ENCODE measurements at regions not wholly inside any gene's neighbourhood (a gene's known extent, or its start where the extent isn't known, plus 50 kb on each side); places are given as distances from the start of the nearest gene placed in this dataset.

DNA sequence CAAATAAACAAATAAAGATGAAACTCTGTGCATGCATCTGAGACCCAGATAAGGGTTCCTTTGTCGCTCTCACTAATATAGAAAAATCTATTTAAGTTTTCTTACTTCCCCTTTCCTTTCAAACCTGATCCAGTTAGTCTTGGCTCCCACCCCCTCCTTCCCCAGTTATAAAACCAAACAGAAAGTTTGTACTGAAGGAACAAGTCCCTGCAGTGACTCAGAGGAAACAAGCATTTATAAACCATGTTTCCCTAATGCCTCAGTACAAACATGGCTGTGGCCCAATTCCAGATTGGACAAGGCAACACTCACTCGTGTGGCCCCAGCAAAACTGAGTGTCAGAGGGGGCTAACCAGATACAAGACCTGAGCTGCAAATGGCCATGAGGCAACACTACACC is 65.5 kb upstream of the ARHGAP20 start:
- no peak for TF ChIP-seq JUND (IDR thresholded peaks at IDR 0.05; ENCODE audit: low read depth)
- DNase-seq (ENCODE audit: low read depth in 1 of 2, low spot score in 1 of 2) = peak in 1 of 2 experiments; percentile 48
- in situ Hi-C loops (cut with HindIII; ENCODE audit: low pct_unique_long_range_greater_than_20kb, low sequenced_read_pairs) = no loop called here

DNA sequence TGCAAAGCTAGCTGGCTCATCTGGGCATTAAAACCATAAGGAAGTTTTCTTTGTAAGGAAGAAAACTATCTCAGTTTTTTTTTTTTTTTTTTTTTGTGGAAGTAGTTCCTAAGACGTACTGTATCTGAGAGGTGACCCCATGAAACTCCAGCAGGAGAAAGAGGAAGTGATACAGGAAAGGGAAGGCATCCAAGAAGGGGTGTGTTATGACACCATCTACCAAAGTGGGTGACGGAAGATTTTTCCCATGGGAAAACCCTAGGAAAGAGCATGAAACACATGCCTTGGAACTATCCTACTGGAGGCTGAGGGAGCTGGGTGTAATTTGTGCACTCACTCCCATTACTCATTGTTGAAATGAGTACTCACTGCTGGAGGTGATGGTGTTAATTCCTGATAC is 63.8 kb upstream of the ARHGAP20 start:
- no peak for TF ChIP-seq JUND (IDR thresholded peaks at IDR 0.05; ENCODE audit: low read depth)
- in situ Hi-C loops (cut with HindIII; ENCODE audit: low pct_unique_long_range_greater_than_20kb, low sequenced_read_pairs) = no loop called here
- DNase-seq (ENCODE audit: low read depth in 1 of 2, low spot score in 1 of 2) = no peak

DNA sequence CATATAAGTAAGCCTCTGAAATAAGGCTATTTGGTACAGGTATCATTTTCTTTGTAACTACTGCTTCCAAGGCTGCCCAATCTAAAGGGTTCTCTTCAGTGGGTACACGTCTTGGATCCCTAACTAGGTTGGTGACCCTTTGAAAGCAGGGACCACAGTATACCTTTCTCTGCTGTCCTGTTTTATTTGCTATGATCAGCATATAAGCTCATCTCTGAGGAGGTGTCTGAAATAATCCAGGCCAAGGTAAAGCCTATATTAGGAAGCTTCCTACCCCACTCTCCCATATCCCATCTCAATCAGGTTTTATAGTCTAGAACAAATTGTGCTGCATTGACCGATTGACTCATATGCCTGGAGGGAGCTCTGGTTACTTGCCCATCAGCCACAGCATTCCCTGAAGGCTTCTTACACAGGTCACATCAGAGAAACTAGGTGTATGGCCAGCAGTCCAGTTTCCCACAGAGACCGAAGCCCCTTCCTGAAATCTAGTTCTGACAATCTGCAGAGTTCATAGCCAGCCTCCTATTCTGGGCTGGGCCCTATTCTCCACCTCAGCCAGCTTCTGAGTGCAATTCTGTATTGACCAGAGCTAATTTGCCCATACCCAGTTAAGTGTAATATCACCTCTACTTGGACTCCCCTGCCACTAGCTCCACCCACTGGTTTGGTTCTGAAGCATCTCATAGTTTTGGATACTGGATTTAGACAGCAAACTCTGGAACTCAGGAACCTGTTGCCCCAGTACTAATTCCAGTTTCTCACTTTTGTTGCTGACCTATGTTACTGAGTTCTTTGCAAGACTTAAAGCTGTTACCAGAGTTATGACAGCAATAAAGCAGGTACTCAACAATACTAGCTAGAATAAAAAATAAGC is 62.1 kb upstream of the ARHGAP20 start:
- no peak for TF ChIP-seq JUND (IDR thresholded peaks at IDR 0.05; ENCODE audit: low read depth)
- peak in 1 of 2 experiments; percentile 60 for DNase-seq (ENCODE audit: low read depth in 1 of 2, low spot score in 1 of 2)
- in situ Hi-C loops (cut with HindIII; ENCODE audit: low pct_unique_long_range_greater_than_20kb, low sequenced_read_pairs) = no loop called here

DNA sequence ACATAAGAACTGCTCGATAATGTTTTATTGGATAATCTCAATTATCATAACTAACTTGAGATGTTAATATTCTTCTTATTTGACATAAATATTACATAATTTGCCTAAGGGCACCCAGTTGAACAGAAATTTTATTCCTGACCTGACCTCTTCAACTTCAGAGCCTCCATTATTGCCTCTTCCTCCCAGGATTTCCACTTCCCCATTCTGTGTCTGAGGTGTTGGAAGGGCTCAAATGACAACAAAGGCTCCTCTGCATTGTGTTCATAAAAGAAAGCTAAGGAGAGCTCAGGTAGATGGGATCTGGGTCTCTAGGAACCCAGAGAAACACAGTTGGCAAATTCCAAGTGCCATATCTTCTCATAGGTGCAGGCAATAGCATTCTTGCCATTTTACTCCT is 61.2 kb upstream of the ARHGAP20 start:
- no peak for DNase-seq (ENCODE audit: low read depth in 1 of 2, low spot score in 1 of 2)
- in situ Hi-C loops (cut with HindIII; ENCODE audit: low pct_unique_long_range_greater_than_20kb, low sequenced_read_pairs) = no loop called here

DNA sequence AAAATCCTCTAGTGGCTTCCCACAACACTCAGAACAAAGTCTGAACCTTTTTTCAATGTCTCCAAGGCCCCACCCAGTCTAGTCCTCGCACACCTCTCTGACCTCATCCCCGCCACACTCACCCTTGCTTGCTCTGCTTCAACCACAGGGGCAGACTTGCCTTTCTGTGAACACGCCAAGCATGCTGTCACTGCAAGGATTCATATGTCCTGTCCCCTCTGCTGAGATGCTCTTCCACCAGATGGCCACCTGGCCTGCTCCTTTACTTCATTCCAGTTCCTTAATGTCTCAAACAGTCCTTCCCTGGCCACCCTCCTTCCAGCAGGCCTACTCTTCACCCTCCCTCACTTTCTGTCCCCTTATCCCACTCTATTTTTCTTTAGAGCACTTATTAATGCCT is 60.6 kb upstream of the ARHGAP20 start:
- in situ Hi-C loops (cut with HindIII; ENCODE audit: low pct_unique_long_range_greater_than_20kb, low sequenced_read_pairs) = no loop called here
- no peak for TF ChIP-seq JUND (IDR thresholded peaks at IDR 0.05; ENCODE audit: low read depth)
- peak in 1 of 2 experiments; percentile 47 for DNase-seq (ENCODE audit: low read depth in 1 of 2, low spot score in 1 of 2)

More for the DNA sequence above, 61.2 kb upstream of the ARHGAP20 start:
- no peak for TF ChIP-seq JUND (IDR thresholded peaks at IDR 0.05; ENCODE audit: low read depth)

DNA sequence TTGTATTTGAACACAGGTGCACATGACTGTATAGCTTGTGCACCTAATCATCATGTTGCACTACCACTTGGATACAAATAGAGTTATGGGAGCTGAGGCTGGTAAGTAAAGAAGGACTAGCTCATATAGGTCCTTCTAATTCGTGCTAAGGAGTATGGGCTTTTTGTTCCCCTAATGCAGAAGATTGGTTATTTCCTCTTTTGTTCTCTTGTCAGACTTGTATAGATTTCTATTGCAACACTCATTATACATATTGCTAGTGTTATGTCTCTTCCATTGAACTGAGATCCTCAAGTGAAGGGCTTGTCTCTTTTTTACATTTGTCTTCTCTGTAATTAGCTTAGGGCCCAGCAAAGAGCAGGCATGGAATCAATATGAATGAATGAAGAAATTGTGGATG is 54.1 kb upstream of the ARHGAP20 start:
- no peak for TF ChIP-seq JUND (IDR thresholded peaks at IDR 0.05; ENCODE audit: low read depth)
- no peak for DNase-seq (ENCODE audit: low read depth in 1 of 2, low spot score in 1 of 2)
- in situ Hi-C loops (cut with HindIII; ENCODE audit: low pct_unique_long_range_greater_than_20kb, low sequenced_read_pairs) = no loop called here

DNA sequence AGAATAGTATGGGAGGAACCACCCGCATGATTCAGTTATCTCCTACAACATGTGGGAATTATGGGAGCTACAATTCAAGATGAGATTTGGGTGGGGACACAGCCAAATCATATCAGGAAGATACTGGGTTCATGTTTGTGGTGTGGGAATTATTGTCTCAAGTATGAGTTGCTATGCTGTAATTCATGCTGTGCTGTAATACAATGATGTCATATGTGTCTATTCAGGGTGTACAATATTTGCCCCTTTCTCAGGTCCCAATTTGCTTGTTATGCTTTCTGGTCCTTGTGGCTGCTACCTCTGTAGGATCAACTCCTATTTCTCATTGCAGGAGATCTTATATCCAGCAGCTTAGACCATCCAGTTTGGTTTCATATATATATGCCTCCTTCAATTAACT is 52.2 kb upstream of the ARHGAP20 start:
- in situ Hi-C loops (cut with HindIII; ENCODE audit: low pct_unique_long_range_greater_than_20kb, low sequenced_read_pairs) = no loop called here
- TF ChIP-seq JUND (IDR thresholded peaks at IDR 0.05; ENCODE audit: low read depth) = no peak
- DNase-seq (ENCODE audit: low read depth in 1 of 2, low spot score in 1 of 2) = no peak

DNA sequence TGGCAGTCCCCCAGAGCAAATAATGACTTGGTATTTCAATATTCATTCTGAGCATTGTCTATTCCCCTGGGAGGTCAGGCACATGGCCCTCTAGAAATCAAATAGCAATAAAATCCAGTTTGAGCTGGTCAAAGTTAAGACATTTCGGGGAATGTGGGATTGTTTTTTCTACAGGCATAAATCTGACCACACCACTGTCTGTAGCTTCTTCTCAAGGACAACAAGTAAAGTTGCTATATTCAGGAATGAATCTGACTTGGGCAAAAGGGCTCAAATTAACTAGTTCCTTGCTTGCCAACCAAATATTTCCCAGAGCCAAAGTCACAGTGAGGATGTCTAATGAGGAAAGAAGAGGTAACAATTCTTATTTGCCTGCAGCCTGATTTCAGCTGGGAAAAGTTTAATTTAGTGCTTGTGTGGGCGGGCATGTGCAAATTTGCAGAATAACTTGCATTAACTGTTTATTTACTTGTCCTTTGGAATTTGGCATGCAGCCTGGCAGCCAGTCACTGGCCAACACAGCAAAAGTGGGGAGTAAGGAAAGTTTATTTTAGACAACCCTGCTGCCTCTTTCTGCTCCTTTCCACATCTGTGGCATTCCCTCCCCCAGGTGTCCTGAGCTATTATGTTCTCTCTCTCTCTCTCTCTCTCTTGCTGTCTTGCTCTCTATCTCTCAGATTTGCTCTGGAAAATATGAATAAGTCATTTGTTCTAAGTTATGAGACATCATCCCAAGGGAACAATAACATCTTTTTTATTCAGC is 51.2 kb upstream of the ARHGAP20 start:
- no peak for TF ChIP-seq JUND (IDR thresholded peaks at IDR 0.05; ENCODE audit: low read depth)
- in situ Hi-C loops (cut with HindIII; ENCODE audit: low pct_unique_long_range_greater_than_20kb, low sequenced_read_pairs) = no loop called here
- peak in 1 of 2 experiments; percentile 78 for DNase-seq (ENCODE audit: low read depth in 1 of 2, low spot score in 1 of 2)

DNA sequence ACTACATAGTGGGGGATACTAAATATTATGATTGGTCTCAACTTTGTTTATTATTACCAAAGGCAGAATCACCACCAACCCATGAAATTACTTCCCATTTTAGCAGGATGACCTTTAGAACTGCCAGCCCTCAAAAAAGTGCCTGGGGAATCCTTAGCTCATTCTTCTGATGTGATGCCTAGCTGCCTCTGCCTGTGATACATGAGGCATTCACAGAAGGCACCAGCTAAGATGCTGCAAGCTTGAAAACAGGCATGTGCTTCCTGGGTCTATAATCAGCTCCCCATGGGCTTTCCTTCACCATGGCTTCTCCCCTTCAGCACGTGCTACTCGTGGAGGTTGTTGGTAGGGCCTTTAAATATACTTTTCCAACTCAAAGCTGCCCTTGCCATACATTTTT is 50.4 kb upstream of the ARHGAP20 start:
- DNase-seq (ENCODE audit: low read depth in 1 of 2, low spot score in 1 of 2) = no peak
- in situ Hi-C loops (cut with HindIII; ENCODE audit: low pct_unique_long_range_greater_than_20kb, low sequenced_read_pairs) = no loop called here
- no peak for TF ChIP-seq JUND (IDR thresholded peaks at IDR 0.05; ENCODE audit: low read depth)

Data from T47D (cell line).